ENCODE measurements at regions not wholly inside any gene's neighbourhood (a gene's known extent, or its start where the extent isn't known, plus 50 kb on each side); places are given as distances from the start of the nearest gene placed in this dataset.
"Not testable (repeated sequence)": the region's sequence is repeated elsewhere in the genome, so short reads cannot be mapped to it uniquely, and the experiment has no call there.

- TF ChIP-seq CTCF (conservative IDR thresholded peaks at IDR 0.05; ENCODE audit: low read depth, low read length) (no peak), EZH2 (IDR thresholded peaks at IDR 0.05; ENCODE audit: low read length, unreplicated experiment) (no peak), EZH2phosphoT487 (IDR thresholded peaks at IDR 0.05; ENCODE audit: borderline replicate concordance, low read length) (no peak)
- Histone ChIP-seq H3K9me2 (replicated peaks; ENCODE audit: low read length) (no peaks in the 10 kb centered on the region), H3F3A (ENCODE audit: low read length, unreplicated experiment) (no peaks in the 10 kb centered on the region), H3K79me2 (ENCODE audit: low read length) (no peaks in the 10 kb centered on the region), H4K20me1 (ENCODE audit: low read length) (no peaks in the 10 kb centered on the region), H3K4me2 (ENCODE audit: low read length) (no peak overlapping the region), H3K36me3 (ENCODE audit: low read depth, low read length) (no peaks in the 10 kb centered on the region), H3K27ac (ENCODE audit: low read length) (no peak overlapping the region), H3K9me3 (ENCODE audit: low read length) (no peaks in the 10 kb centered on the region), H3K4me1 (ENCODE audit: insufficient read depth, low read length) (no peaks in the 10 kb centered on the region), H3K9ac (ENCODE audit: low read length) (no peak overlapping the region), H3K27me3 (ENCODE audit: low read length) (no peaks in the 10 kb centered on the region), H3K4me3 (ENCODE audit: low read length) (no peak overlapping the region), H2AFZ (ENCODE audit: low read length) (no peak overlapping the region)
- DNase-seq (no peak), ATAC-seq (no peak)
- intact Hi-C loops (cut with micrococcal nuclease): no loop called here
- ChIA-PET POLR2A (ENCODE audit: unreplicated experiment) (no interaction called here), CTCF (no interaction called here)
- BruUV-seq (replicated peaks): no TSS peak
Measured at GRCh38 chr9:84521208-84521607, 148.3 kb upstream of the NTRK2 start.

GRCh38 chr9:84526211-84526610, 143.3 kb upstream of the NTRK2 start:
- intact Hi-C loops (cut with micrococcal nuclease); CTCF ChIA-PET; H3K4me1 ChIP-seq (ENCODE audit: insufficient read depth, low read length); H2AFZ ChIP-seq (ENCODE audit: low read length); H3K27ac ChIP-seq (ENCODE audit: low read length); DNase-seq; POLR2A ChIA-PET (ENCODE audit: unreplicated experiment); H3F3A ChIP-seq (ENCODE audit: low read length, unreplicated experiment); H3K27me3 ChIP-seq (ENCODE audit: low read length); H3K4me2 ChIP-seq (ENCODE audit: low read length); H3K36me3 ChIP-seq (ENCODE audit: low read depth, low read length); H4K20me1 ChIP-seq (ENCODE audit: low read length); H3K9me3 ChIP-seq (ENCODE audit: low read length); H3K4me3 ChIP-seq (ENCODE audit: low read length); H3K9ac ChIP-seq (ENCODE audit: low read length); ATAC-seq; BruUV-seq (replicated peaks); H3K9me2 ChIP-seq (replicated peaks; ENCODE audit: low read length); H3K79me2 ChIP-seq (ENCODE audit: low read length): not testable (repeated sequence)

GRCh38 chr9:84527060-84527720, 142.3 kb upstream of the NTRK2 start:
- intact Hi-C loops (cut with micrococcal nuclease); H2AFZ ChIP-seq (ENCODE audit: low read length); H3K4me3 ChIP-seq (ENCODE audit: low read length); DNase-seq; H3F3A ChIP-seq (ENCODE audit: low read length, unreplicated experiment); CTCF ChIA-PET; H3K27ac ChIP-seq (ENCODE audit: low read length); H3K4me2 ChIP-seq (ENCODE audit: low read length); H3K9me3 ChIP-seq (ENCODE audit: low read length); H3K9ac ChIP-seq (ENCODE audit: low read length); H3K79me2 ChIP-seq (ENCODE audit: low read length); H3K4me1 ChIP-seq (ENCODE audit: insufficient read depth, low read length); ATAC-seq; H3K9me2 ChIP-seq (replicated peaks; ENCODE audit: low read length); POLR2A ChIA-PET (ENCODE audit: unreplicated experiment); H3K27me3 ChIP-seq (ENCODE audit: low read length); BruUV-seq (replicated peaks); H3K36me3 ChIP-seq (ENCODE audit: low read depth, low read length); H4K20me1 ChIP-seq (ENCODE audit: low read length): not testable (repeated sequence)

DNA sequence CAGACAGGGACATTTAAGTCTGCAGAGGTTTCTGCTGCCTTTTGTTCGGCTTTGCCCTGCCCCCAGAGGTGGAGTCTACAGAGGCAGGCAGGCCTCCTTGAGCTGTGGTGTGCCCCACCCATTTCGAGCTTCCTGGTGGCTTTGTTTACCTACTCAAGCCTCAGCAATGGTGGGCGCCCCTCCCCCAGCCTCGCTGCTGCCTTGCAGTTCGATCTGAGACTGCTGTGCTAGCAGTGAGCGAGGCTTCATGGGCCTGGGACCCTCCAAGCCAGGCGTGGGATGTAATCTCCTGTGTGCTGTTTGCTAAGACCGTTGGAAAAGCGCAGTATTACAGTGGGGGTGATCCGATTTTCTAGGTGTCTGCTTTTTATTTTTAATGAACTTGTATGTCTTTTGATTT, 133.6 kb upstream of the NTRK2 start:
- H3K9me2 ChIP-seq (replicated peaks; ENCODE audit: low read length); H3F3A ChIP-seq (ENCODE audit: low read length, unreplicated experiment); H3K4me1 ChIP-seq (ENCODE audit: insufficient read depth, low read length); intact Hi-C loops (cut with micrococcal nuclease); POLR2A ChIA-PET (ENCODE audit: unreplicated experiment); H3K4me2 ChIP-seq (ENCODE audit: low read length); CTCF ChIA-PET; H3K9me3 ChIP-seq (ENCODE audit: low read length); H3K79me2 ChIP-seq (ENCODE audit: low read length); H3K4me3 ChIP-seq (ENCODE audit: low read length); DNase-seq; H4K20me1 ChIP-seq (ENCODE audit: low read length); H3K27ac ChIP-seq (ENCODE audit: low read length); H2AFZ ChIP-seq (ENCODE audit: low read length); BruUV-seq (replicated peaks); H3K9ac ChIP-seq (ENCODE audit: low read length); ATAC-seq; H3K36me3 ChIP-seq (ENCODE audit: low read depth, low read length); H3K27me3 ChIP-seq (ENCODE audit: low read length): not testable (repeated sequence)
